HG03442 (cell line): ENCODE measurements at regions not wholly inside any gene's neighbourhood (a gene's known extent, or its start where the extent isn't known, plus 50 kb on each side); places are given as distances from the start of the nearest gene placed in this dataset.

Experiments used
- ATAC-seq: cut with Tn5 transposase; IDR thresholded peaks from one replicate; pipeline ENCODE4 v1.9.1; 2021; ENCODE audit warnings: mild to moderate bottlenecking, moderate library complexity; ENCODE audit not compliant: unreplicated experiment

- no peak for ATAC-seq
Observed at GRCh38 chr2:237167934-237168333, 82.2 kb downstream of the COPS8 start.

GRCh38 chr2:237170020-237170419, 84.3 kb downstream of the COPS8 start:
- ATAC-seq: no peak

GRCh38 chr2:237171396-237171795, 85.7 kb downstream of the COPS8 start:
- ATAC-seq: no peak

GRCh38 chr2:237171881-237172280, 86.2 kb downstream of the COPS8 start:
- no peak for ATAC-seq

GRCh38 chr2:237177052-237177451, 91.4 kb downstream of the COPS8 start:
- ATAC-seq: no peak

GRCh38 chr2:237177986-237178385, 92.3 kb downstream of the COPS8 start:
- no peak for ATAC-seq

- ATAC-seq: no peak
Observed at GRCh38 chr2:237178396-237178795, 92.7 kb downstream of the COPS8 start.

- no peak for ATAC-seq
Observed at GRCh38 chr2:237179161-237179560, 93.5 kb downstream of the COPS8 start.

GRCh38 chr2:237180187-237180586, 94.5 kb downstream of the COPS8 start:
- ATAC-seq: no peak

GRCh38 chr2:237180987-237181386, 95.3 kb downstream of the COPS8 start:
- no peak for ATAC-seq

GRCh38 chr2:237181844-237182243, 96.2 kb downstream of the COPS8 start:
- no peak for ATAC-seq

GRCh38 chr2:237182422-237183123, 96.9 kb downstream of the COPS8 start:
- ATAC-seq: no peak

- ATAC-seq: no peak
Observed at GRCh38 chr2:237184192-237184918, 98.7 kb downstream of the COPS8 start.

- ATAC-seq: no peak
Observed at GRCh38 chr2:237184919-237185552, 99.3 kb downstream of the COPS8 start.

- no peak for ATAC-seq
Observed at GRCh38 chr2:237185553-237185925, 99.8 kb downstream of the COPS8 start.

GRCh38 chr2:237189799-237190198, 104.1 kb downstream of the COPS8 start:
- ATAC-seq: no peak

- no peak for ATAC-seq
Observed at GRCh38 chr2:237190966-237191713, 105.5 kb downstream of the COPS8 start.

GRCh38 chr2:237191714-237192081, 106.0 kb downstream of the COPS8 start:
- no peak for ATAC-seq

- ATAC-seq: no peak
Observed at GRCh38 chr2:237192881-237193280, 107.2 kb downstream of the COPS8 start.

- ATAC-seq: no peak
Observed at GRCh38 chr2:237193436-237193835, 107.7 kb downstream of the COPS8 start.

- no peak for ATAC-seq
Observed at GRCh38 chr2:237194081-237194480, 108.4 kb downstream of the COPS8 start.
